IPS-NIHi7 (cell line): ENCODE measurements at regions not wholly inside any gene's neighbourhood (a gene's known extent, or its start where the extent isn't known, plus 50 kb on each side); places are given as distances from the start of the nearest gene placed in this dataset.

Source experiments
- DNase-seq: peaks from one replicate; pipeline ENCODE4 v3.0.0; 2012; ENCODE audit warnings: mixed read lengths; ENCODE audit errors: extremely low spot score

DNA sequence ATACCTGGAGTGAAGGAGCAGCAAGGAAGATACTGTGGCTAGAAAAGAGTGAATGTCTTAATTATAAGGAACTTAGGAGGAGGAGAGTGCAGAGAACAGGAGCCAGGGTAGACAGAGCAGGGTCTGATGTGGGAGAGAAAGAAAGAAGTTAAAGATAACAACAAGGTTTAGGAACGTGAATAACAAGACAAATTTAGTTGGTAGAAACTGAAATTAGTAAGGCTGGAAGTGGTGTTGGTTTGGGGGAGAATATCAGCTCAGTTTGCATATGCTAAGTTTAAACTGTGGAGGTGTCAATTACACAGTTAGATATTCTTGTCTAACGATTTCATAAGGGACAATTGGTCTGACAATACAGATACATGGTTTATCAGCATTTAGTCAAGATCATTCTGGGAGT is 1123.7 kb upstream of the PABPC4L start:
- no peak for DNase-seq

GRCh38 chr4:135319685-135320084 is 1118.1 kb upstream of the PABPC4L start:
- DNase-seq = peak; percentile 45

GRCh38 chr4:135316266-135316779 is 1114.7 kb upstream of the PABPC4L start:
- DNase-seq = no peak

GRCh38 chr4:135290136-135290535 is 1088.5 kb upstream of the PABPC4L start:
- no peak for DNase-seq

GRCh38 chr4:135283934-135284333 is 1082.3 kb upstream of the PABPC4L start:
- no peak for DNase-seq

DNA sequence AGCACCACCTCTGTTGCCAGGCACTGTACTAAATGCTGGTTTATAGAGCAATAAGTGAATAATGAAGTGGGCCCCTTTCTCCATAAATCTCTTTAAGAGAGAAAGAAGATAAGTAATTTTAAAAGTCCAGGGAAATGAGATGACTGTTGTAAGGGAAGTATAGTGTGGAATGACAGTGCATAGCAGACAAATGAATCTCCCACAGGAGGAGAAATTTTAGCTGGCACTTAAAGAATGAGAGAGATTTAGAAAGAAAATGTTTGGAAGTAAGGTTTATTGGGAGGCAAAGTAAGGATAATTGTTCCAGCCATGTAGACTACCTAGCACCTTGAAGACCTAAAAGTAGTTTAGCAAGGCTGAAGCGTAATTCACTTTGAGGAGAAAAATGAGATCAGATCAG is 1081.1 kb upstream of the PABPC4L start:
- DNase-seq = no peak

- DNase-seq = no peak
These were observed 1079.6 kb upstream of the PABPC4L start for GRCh38 chr4:135281230-135281629.

DNA sequence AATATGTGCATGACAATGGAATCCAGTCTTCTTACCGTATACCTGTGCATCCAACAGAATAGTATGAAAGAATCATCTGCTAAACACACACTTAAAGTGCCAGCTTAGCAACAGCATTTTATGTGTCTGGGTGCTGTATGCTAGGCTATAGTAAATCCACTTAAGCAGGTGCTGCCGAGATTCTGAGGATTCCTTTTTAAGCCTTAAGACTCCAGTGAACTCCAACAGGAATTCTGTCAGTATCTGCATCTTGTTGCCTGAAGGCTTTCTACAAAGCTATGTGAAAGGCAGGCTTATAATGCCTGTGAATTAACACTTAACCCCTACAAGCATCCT is 1076.4 kb upstream of the PABPC4L start:
- DNase-seq = peak; percentile 10

DNA sequence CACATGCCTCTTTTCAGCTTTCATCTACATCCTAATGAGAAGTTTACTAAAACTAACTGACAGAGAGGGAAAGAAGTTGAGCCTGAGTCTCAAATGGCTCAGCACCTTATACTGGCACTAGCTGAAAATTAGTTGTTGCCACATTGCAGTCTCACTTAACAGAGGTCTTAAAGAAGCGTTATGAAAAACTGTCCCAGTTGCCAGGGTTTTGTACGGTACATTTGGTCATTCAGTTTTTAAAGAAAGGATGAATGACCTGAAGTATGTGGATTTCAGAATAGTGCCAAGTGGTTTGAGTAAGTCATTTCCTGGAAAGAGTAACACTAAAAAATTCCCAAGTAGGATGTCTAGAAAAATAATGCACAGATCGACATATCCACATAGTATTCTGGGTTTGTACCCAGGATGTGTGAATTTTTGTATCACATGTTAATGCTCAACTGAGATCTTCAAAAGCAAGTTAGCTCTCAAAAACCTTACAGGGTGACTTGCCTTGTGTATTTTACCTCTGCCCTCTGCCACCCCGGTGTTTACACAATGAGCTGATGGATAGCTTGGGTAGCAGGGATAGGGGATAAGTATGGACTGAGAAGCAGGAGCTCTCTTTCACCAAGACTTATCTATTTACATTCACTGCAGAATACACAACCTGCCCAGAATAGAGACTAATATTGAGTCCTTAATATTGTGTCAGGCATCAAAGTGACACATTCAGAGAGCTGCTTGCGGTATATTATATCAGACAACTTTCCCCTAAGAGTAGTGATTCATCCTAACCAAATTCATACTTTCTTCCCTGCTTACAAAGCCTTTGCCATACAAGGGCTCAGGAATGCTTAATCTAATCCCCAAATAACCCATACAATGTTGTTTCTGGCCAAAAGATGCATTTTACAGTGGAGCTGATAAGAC is 1075.7 kb upstream of the PABPC4L start:
- DNase-seq = no peak

GRCh38 chr4:135274416-135274815 is 1072.8 kb upstream of the PABPC4L start:
- no peak for DNase-seq

- no peak for DNase-seq
These were observed 1067.7 kb upstream of the PABPC4L start for GRCh38 chr4:135269125-135269890.

DNA sequence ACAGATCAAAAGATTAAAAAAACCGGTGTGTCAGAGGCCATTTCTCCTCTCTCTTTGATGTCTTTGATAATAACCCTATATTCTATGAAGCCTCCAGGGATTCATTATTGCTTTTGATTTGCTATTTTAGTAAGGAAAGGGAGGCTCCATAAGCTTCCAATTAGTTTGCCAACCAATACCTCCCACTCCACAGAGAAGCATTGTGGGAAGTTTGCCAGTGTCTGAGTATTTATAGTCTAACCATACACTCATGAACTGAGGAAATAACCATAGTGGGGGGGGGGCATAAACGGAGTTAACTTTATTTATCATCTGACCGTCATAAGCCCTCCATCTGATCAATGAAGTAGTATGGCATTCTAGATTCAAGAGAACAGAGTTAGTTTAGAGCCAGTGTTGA is 1066.8 kb upstream of the PABPC4L start:
- DNase-seq = no peak

DNA sequence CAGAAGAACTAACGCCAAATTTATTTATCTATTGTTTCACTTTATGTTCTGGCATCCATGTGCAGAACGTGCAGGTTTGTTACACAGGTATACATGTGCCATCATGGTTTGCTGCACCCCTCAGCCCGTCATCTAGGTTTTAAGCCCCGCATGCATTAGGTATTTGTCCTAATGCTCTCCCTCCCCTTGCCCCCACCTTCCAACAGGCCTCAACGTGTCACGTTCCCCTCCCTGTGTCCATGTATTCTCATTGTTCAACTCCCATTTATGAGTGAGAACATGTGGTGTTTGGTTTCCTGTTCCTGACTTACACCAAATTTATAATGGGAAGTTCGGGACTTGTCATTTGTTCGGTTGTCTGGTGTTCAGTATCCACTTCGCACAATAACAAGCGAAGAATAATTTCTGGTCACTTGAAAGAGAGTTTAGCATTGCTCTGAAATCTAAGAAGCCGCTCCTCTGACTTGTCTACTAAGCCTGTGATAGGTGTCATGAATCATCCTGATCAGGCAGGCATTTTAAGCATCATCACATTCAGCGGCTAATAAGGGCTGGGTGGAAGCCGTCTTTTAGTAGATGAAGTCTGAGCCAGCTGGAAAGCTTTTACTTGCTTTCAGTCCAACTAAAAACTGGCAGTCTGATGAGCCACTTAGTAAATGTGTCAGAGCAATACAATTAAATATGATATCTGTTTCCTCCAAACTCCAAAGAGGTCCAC is 1065.7 kb upstream of the PABPC4L start:
- no peak for DNase-seq

- DNase-seq = no peak
These were observed 1054.5 kb upstream of the PABPC4L start for GRCh38 chr4:135256111-135256510.

DNA sequence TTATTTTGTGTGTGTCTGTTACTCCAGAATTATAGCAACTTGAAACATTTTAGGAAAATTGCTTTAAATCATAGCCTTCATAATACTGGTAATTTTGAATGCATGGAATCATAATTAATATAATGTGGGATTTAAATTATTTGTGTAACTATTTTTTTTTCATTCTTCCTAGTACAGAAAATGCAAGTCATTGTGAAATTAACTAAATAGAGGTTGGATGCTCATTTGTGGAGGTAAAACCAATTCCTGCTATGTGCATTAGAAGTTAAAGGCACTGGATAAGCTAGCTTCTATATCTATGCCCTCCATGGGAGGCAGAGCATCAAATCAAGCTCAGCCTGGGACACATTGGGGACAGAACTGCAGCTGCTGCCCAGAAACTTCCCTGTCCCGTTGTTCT is 1048.5 kb upstream of the PABPC4L start:
- no peak for DNase-seq

DNA sequence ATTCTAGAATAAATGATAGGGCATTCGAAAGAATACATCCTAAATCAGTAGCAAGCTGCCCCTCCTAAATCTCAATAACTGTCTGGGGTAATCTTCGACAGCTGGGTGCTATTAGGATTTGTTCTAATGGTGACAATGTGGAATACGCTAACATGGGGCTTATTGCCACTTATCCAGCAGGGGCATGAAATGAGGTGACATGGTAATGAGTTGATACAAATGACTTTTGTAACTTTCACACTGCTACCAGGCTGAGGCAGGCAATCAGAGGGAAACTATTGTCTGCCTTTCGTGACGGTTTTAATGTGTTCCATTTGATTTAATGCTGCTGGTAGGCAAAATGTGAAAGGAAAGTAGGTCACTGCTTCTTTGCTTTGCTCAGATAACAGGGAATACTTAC is 1047.4 kb upstream of the PABPC4L start:
- DNase-seq = peak; percentile 7

DNA sequence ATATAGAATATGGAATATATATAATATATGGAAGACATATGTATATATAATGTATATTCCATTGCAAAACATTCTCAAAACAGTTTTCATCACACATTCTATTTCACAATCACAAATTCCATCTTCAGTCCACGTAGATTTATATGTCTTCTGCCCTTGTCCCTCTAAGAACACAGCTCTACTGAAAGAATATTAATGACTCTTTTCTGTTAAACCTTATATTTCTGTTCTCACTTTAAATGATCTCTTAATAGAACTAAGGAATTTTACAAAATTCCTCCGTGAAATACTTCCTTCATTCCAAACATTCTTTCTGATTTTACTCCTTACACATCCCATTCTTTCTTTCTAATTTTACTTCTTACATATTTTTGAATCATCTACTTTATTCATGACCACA is 1043.1 kb upstream of the PABPC4L start:
- DNase-seq = no peak

- DNase-seq = no peak
These were observed 1042.5 kb upstream of the PABPC4L start for GRCh38 chr4:135244056-135244455.

DNA sequence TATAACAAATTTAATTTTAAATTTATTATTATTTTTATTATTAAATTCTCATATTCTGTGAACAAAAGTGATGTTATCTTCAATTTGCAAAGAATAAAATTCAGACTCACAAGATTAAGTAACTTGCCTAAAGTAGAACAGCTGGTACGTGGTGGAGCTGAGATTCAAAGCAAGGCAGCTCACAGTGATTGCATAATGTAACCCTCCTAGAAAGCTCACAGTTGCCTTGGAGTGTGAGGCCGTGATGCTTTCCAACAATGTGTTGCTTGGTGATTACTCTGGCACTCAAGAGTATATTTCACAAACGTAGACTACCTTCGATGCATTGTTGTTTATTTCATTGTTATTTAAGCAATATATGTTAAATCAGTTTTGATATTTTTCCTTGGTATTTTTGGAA is 1039.2 kb upstream of the PABPC4L start:
- DNase-seq = no peak

GRCh38 chr4:135239964-135240363 is 1038.4 kb upstream of the PABPC4L start:
- no peak for DNase-seq

GRCh38 chr4:135238940-135239339 is 1037.4 kb upstream of the PABPC4L start:
- no peak for DNase-seq

DNA sequence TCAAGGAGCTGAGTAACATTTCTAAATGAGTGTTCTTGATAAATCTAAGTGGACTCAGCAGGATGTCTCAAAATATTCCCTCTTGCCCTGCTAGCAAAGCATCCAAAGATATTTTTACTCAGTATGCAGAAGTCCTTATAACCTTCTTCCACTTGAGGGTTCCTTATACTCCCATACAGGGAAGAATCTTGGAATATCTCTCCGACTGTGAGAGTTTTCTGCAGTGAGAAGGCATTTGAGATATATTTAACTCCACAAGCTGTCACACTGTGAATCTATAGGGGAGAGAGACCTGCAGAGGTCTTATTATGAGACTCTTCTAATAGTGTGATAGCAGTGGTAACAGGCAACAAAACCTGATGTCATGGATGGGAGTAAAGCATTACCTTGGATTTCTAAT is 1034.5 kb upstream of the PABPC4L start:
- no peak for DNase-seq
